GM12878 (cell line): ENCODE measurements at regions not wholly inside any gene's neighbourhood (a gene's known extent, or its start where the extent isn't known, plus 50 kb on each side); places are given as distances from the start of the nearest gene placed in this dataset.

Experiments
- ATAC-seq: fragments of 200-7000 bp; cut with Tn5 transposase; 3 replicates; pipeline ENCODE4 v1.9.1; 2020; ENCODE audit warnings: mild to moderate bottlenecking, moderate library complexity
- BruUV-seq: library from RNA; stranded (reverse); fragments of 400-500 nt; replicated peaks from 2 replicates; lab custom pipeline; 2021; lab: Mats Ljungman, UMichigan
- CTCF ChIA-PET: fragments of 300-600 bp; sonication (Branson Sonifier 250); formaldehyde crosslinking; extraction: SDS; loops from one replicate; lab custom pipeline; 2021; ENCODE audit warnings: inconsistent platforms; lab: Yijun Ruan, JAX
- POLR2A ChIA-PET: fragments of 350-600 bp; formaldehyde crosslinking; extraction: SDS; loops from one replicate; lab custom pipeline; 2021; ENCODE audit warnings: inconsistent platforms; lab: Charles Lee
- RAD21 ChIA-PET: fragments of 300-600 bp; sonication (Branson Sonifier 250); formaldehyde crosslinking; loops from one replicate; lab custom pipeline; 2023; ENCODE audit warnings: antibody characterized with exemption; ENCODE audit not compliant: unreplicated experiment; lab: Charles Lee
- SMC1A ChIA-PET: fragments of 300-600 bp; sonication (Branson Sonifier 250); formaldehyde crosslinking; loops from one replicate; lab custom pipeline; 2023; ENCODE audit not compliant: unreplicated experiment, uncharacterized antibody; lab: Charles Lee
- DNase-seq: peaks from one replicate; pipeline ENCODE4 v3.0.0-alpha.2; 2011; ENCODE audit warnings: low read depth, low spot score
- FAIRE-seq: peaks from 3 replicates; lab custom pipeline; 2011; peaks lifted over from hg19 to GRCh38; lab: Jason Lieb, UNC
- H2AFZ ChIP-seq: 2 replicates; pipeline ENCODE4 v1.6.0; 2011; ENCODE audit warnings: low read depth, low read length, control low read depth; ENCODE audit not compliant: control insufficient read depth
- H3K27ac ChIP-seq: 2 replicates; pipeline ENCODE4 v1.5.1; 2011; ENCODE audit warnings: control low read depth; ENCODE audit not compliant: control insufficient read depth, insufficient read depth
- H3K27me3 ChIP-seq, 2 experiments: replicated peaks in 1 of 2; 2 replicates each; pipeline versions ENCODE4 v1.6.0 to v1.6.1; 2011; ENCODE audit warnings: low read length in 1 of 2; ENCODE audit not compliant: control insufficient read depth in 2 of 2, insufficient read depth in 2 of 2
- H3K36me3 ChIP-seq, 2 experiments: 2 replicates each; pipeline ENCODE4 v1.5.1; 2011; ENCODE audit warnings: low read length in 1 of 2; ENCODE audit not compliant: control insufficient read depth in 2 of 2, insufficient read depth in 2 of 2
- H3K4me1 ChIP-seq: 2 replicates; pipeline ENCODE4 v1.6.1; 2011; ENCODE audit warnings: mild to moderate bottlenecking, low read length, moderate library complexity, mixed read lengths; ENCODE audit not compliant: control insufficient read depth, insufficient read depth
- H3K4me2 ChIP-seq: 2 replicates; pipeline ENCODE4 v1.6.0; 2011; ENCODE audit warnings: control low read depth; ENCODE audit not compliant: control insufficient read depth, insufficient read depth
- H3K4me3 ChIP-seq: fragments of 200-600 bp; sonication (generic); 2 replicates; pipeline ENCODE4 v1.5.1; 2016
- H3K79me2 ChIP-seq: 2 replicates; pipeline ENCODE4 v1.6.0; 2011; ENCODE audit warnings: low read length; ENCODE audit not compliant: control insufficient read depth, insufficient read depth
- H3K9ac ChIP-seq: 2 replicates; pipeline ENCODE4 v1.8.0; 2011; ENCODE audit warnings: low read length, control low read depth, mixed read lengths; ENCODE audit not compliant: control insufficient read depth, insufficient read depth
- H3K9me3 ChIP-seq: replicated peaks from 3 replicates; pipeline ENCODE4 v1.5.1; 2011; ENCODE audit warnings: mild to moderate bottlenecking, low read length; ENCODE audit not compliant: control insufficient read depth, insufficient read depth
- H4K20me1 ChIP-seq: 2 replicates; pipeline ENCODE4 v1.6.0; 2011; ENCODE audit not compliant: control insufficient read depth, insufficient read depth
- ATF7 ChIP-seq: fragments of 450-650 bp; IDR thresholded peaks from 2 replicates; pipeline ENCODE4 v1.6.1; 2016; ENCODE audit warnings: low read depth, mild to moderate bottlenecking
- BHLHE40 ChIP-seq, 2 experiments: fragments of 450-650 bp in 1 of 2; IDR thresholded peaks; 2 replicates each; pipeline ENCODE4 v1.6.1; 2011 to 2017; ENCODE audit warnings: low read depth in 2 of 2, borderline replicate concordance in 1 of 2, improper control_type of control experiment in 1 of 2, low read length in 1 of 2, mild to moderate bottlenecking in 1 of 2
- CREB1 ChIP-seq: IDR thresholded peaks from 2 replicates; pipeline ENCODE4 v1.6.1; 2012; ENCODE audit warnings: low read depth, mild to moderate bottlenecking, inconsistent platforms
- EGR1 ChIP-seq, 2 experiments: IDR thresholded peaks; 1 replicate in 1 of 2; 2 replicates in 1 of 2; pipeline ENCODE4 v1.6.1; 2011 to 2012; ENCODE audit warnings: low read depth in 2 of 2, low read length in 2 of 2, borderline replicate concordance in 1 of 2, mild to moderate bottlenecking in 1 of 2, moderate library complexity in 1 of 2
- EZH2 ChIP-seq: IDR thresholded peaks from 2 replicates; pipeline ENCODE4 v1.6.1; 2012; ENCODE audit warnings: low read depth, mild to moderate bottlenecking, control low read depth, inconsistent platforms, low read length, borderline replicate concordance; ENCODE audit not compliant: control insufficient read depth
- FOXM1 ChIP-seq: IDR thresholded peaks from 2 replicates; pipeline ENCODE4 v1.6.1; 2012; ENCODE audit warnings: low read depth, mild to moderate bottlenecking, inconsistent platforms, low read length, moderate library complexity
- NR2C1 ChIP-seq: fragments of 450-650 bp; IDR thresholded peaks from 2 replicates; pipeline ENCODE4 v1.6.1; 2017; ENCODE audit warnings: antibody characterized with exemption, mild to moderate bottlenecking, moderate library complexity
- ZNF24 ChIP-seq: fragments of 450-650 bp; IDR thresholded peaks from 2 replicates; pipeline ENCODE4 v1.6.1; 2017; ENCODE audit warnings: antibody characterized with exemption, mild to moderate bottlenecking
- WGBS: methylation state at CpG from one replicate; pipeline ENCODE4 v1.1.6; 2016; ENCODE audit warnings: low lambda C conversion rate; ENCODE audit not compliant: insufficient replicate concordance, insufficient coverage; ENCODE audit errors: missing lambda C conversion rate; 5-methylcytosine and 5-hydroxymethylcytosine counted together
- in situ Hi-C: fragments of 300-500 bp; cut with MboI; formaldehyde crosslinking; loops from 9 replicates; pipeline ENCODE4 v1.14.3; 2018; ENCODE audit warnings: mixed read lengths
- intact Hi-C: fragments of 100-400 bp; cut with micrococcal nuclease; formaldehyde crosslinking; loops from one replicate; pipeline ENCODE4 v1.14.2; 2022; ENCODE audit not compliant: unreplicated experiment
- TF ChIP-seq, protein P1 (sequence below): IDR thresholded peaks from 2 replicates; pipeline ENCODE4 v1.6.1; 2011; ENCODE audit warnings: borderline replicate concordance, low read depth, mild to moderate bottlenecking, moderate library complexity, low read length; ENCODE audit not compliant: insufficient read depth, poor library complexity, severe bottlenecking

DNA sequence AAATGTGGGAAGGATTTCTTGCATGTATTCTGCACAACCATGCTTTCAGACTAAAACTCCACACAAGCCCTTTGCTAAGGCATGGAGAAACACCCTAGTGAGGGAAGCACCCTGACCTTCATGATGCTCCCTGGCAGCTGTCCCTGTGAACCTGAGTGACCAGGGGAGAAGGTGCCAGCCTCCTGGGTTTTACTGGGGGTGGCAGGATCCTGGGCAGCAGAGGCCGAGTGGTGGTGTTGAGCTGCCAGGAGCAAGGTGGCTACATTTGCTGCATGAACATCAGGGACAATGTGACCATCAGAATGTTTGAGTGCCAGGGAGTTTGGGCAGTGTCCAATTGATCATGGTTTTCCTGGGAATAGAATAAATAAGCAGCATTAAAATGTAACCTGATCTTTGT, 437.9 kb downstream of the TCERG1L start:
- Histone ChIP-seq H4K20me1 (no peaks in the 10 kb centered on the region), H3K4me3 (no peak overlapping the region), H2AFZ (no peak overlapping the region), H3K4me2 (no peak overlapping the region), H3K79me2 (no peaks in the 10 kb centered on the region), H3K9ac (no peak overlapping the region)
- SMC1A ChIA-PET: no interaction called here
- intact Hi-C loops: no loop called here
- DNase-seq (no peak), FAIRE-seq (no peak), ATAC-seq (no peak)
- TF ChIP-seq EZH2 (no peak), NR2C1 (no peak), EGR1 (IDR thresholded peaks at IDR 0.05; ENCODE audit: borderline replicate concordance in 1 of 2, low read depth in 2 of 2, low read length in 2 of 2) (no peak), FOXM1 (no peak), ZNF24 (no peak), CREB1 (no peak), BHLHE40 (IDR thresholded peaks at IDR 0.05; ENCODE audit: borderline replicate concordance in 1 of 2, low read depth in 2 of 2, low read length in 1 of 2) (no peak), ATF7 (no peak)
- TF ChIP-seq, protein P1, sequence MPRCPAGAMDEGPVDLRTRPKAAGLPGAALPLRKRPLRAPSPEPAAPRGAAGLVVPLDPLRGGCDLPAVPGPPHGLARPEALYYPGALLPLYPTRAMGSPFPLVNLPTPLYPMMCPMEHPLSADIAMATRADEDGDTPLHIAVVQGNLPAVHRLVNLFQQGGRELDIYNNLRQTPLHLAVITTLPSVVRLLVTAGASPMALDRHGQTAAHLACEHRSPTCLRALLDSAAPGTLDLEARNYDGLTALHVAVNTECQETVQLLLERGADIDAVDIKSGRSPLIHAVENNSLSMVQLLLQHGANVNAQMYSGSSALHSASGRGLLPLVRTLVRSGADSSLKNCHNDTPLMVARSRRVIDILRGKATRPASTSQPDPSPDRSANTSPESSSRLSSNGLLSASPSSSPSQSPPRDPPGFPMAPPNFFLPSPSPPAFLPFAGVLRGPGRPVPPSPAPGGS: no peak
- TF ChIP-seq, all 136 proteins: peak for 0
- no peak overlapping the region for H3K27ac ChIP-seq
- no peaks in the 10 kb centered on the region; the same call in 2 of the 3 replicates for H3K9me3 ChIP-seq
- ChIA-PET CTCF (no interaction called here), POLR2A (no interaction called here), RAD21 (no interaction called here)
- no peaks in the 10 kb centered on the region for H3K4me1 ChIP-seq
- in situ Hi-C loops: no loop called here
- H3K27me3 ChIP-seq: no peaks in the 10 kb centered on the region
- WGBS: 0% methylated on average over 1 of the region's 1 CpG
- no peaks in the 10 kb centered on the region for H3K36me3 ChIP-seq
- no TSS peak for BruUV-seq
